Neural progenitor cell (in vitro differentiated cells): ENCODE measurements at regions not wholly inside any gene's neighbourhood (a gene's known extent, or its start where the extent isn't known, plus 50 kb on each side); places are given as distances from the start of the nearest gene placed in this dataset.

Source experiments
- EZH2 ChIP-seq: fragments of 200-600 bp; sonication (generic); IDR thresholded peaks from 2 replicates; pipeline ENCODE4 v1.6.1; 2017; ENCODE audit warnings: antibody characterized with exemption, mild to moderate bottlenecking, moderate library complexity
- EZH2phosphoT487 ChIP-seq: fragments of 200-600 bp; sonication (generic); IDR thresholded peaks from 2 replicates; pipeline ENCODE4 v1.6.1; 2017; ENCODE audit warnings: antibody characterized with exemption
- TF ChIP-seq, protein P1 (sequence below): fragments of 200-600 bp; sonication (generic); IDR thresholded peaks from 2 replicates; pipeline ENCODE4 v1.5.1; 2017; ENCODE audit warnings: antibody characterized with exemption, mild to moderate bottlenecking

DNA sequence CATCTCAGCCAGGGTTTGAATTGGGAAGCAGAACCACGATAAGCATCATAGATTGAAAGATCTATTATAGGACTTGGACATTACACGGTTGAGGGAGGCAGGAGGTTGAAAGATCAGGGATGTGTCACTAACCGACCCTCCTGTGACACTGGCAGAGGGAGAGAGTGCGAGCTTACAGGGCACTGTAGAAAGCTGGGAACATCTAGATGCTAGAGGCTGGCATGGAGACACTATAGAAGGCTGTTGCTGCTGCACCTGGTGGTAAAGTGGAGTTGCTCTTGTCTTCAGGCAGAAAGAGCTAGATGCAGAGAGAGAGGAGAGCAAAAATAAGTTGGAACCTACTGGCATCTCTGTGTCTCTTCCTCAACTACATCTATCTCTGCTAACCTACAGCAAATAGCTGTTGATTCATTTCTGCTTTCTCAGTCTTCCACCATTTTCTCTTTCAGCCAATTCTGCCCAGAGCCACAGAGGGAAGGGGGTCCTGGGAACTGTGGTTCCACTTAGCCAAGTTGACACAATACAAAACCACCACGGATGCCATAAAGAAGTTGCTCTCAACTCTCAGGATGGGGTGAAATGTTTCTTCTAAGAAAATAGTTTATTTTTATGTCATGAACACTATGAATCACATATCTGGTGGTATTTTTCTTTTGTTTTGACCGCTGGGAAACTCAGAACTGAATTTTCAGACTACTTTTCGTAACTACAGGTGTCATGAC, 155.9 kb downstream of the ZNF281 start:
- TF ChIP-seq, protein P1, sequence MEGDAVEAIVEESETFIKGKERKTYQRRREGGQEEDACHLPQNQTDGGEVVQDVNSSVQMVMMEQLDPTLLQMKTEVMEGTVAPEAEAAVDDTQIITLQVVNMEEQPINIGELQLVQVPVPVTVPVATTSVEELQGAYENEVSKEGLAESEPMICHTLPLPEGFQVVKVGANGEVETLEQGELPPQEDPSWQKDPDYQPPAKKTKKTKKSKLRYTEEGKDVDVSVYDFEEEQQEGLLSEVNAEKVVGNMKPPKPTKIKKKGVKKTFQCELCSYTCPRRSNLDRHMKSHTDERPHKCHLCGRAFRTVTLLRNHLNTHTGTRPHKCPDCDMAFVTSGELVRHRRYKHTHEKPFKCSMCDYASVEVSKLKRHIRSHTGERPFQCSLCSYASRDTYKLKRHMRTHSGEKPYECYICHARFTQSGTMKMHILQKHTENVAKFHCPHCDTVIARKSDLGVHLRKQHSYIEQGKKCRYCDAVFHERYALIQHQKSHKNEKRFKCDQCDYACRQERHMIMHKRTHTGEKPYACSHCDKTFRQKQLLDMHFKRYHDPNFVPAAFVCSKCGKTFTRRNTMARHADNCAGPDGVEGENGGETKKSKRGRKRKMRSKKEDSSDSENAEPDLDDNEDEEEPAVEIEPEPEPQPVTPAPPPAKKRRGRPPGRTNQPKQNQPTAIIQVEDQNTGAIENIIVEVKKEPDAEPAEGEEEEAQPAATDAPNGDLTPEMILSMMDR, result no peak
- TF ChIP-seq EZH2, result no peak
- TF ChIP-seq EZH2phosphoT487, result no peak
